Tibial artery (tissue), 4 donors: ENCODE measurements at regions not wholly inside any gene's neighbourhood (a gene's known extent, or its start where the extent isn't known, plus 50 kb on each side); places are given as distances from the start of the nearest gene placed in this dataset.

ENCODE experiments used
- DNase-seq, 2 donors: peaks; one replicate each; pipeline ENCODE4 v3.0.0-alpha.2; 2019
- H3K27ac ChIP-seq, 2 donors: fragments of 200-600 bp; sonication (generic) in 1 of 2; 1 replicate in 1 of 2; 2 replicates in 1 of 2; pipeline ENCODE4 v1.5.1; 2018 to 2019; ENCODE audit warnings: mild to moderate bottlenecking in 1 of 2
- H3K27me3 ChIP-seq, 2 donors: fragments of 200-600 bp; sonication (generic) in 1 of 2; one replicate each; pipeline versions ENCODE4 v1.5.1 to v1.6.0; 2016 to 2019
- H3K36me3 ChIP-seq, 3 donors: fragments of 200-600 bp; sonication (generic) in 2 of 3; one replicate each; pipeline ENCODE4 v1.5.1; 2016 to 2019; ENCODE audit warnings: mild to moderate bottlenecking in 2 of 3
- H3K4me1 ChIP-seq, 4 donors: fragments of 200-600 bp; sonication (generic) in 2 of 4; 1 replicate in 3 of 4; 2 replicates in 1 of 4; pipeline ENCODE4 v1.5.1; 2016 to 2019
- H3K4me3 ChIP-seq, 2 donors: fragments of 200-600 bp; sonication (generic) in 1 of 2; 1 replicate in 1 of 2; 2 replicates in 1 of 2; pipeline ENCODE4 v1.5.1; 2018 to 2019; ENCODE audit warnings: mild to moderate bottlenecking in 2 of 2
- H3K9me3 ChIP-seq, 3 donors: fragments of 200-600 bp; sonication (generic) in 1 of 3; one replicate each; pipeline ENCODE4 v1.5.1; 2016 to 2019
- CTCF ChIP-seq, 2 experiments: fragments of 200-600 bp in 1 of 2; fragments of 450-650 bp in 1 of 2; IDR thresholded peaks; one replicate each; pipeline ENCODE4 v1.5.1; 2017 to 2019; ENCODE audit warnings: antibody characterized with exemption in 2 of 2, mild to moderate bottlenecking in 1 of 2, moderate library complexity in 1 of 2
- intact Hi-C: fragments of 100-400 bp; cut with DNase I; formaldehyde crosslinking; loops from one replicate; pipeline ENCODE4 v1.15.0; 2023; ENCODE audit warnings: low total_unique reads

GRCh38 chr7:47185839-47186238 is 396.1 kb downstream of the TNS3 start:
- H3K27me3 ChIP-seq = peaks cover 0 to 6% of the 10 kb centered on the region in 2 donors
- H3K27ac ChIP-seq = peak overlapping the region; percentile 69 to 72
- intact Hi-C loops = no loop called here
- no peak overlapping the region for H3K4me3 ChIP-seq
- H3K9me3 ChIP-seq = no peaks in the 10 kb centered on the region
- DNase-seq = no peak
- TF ChIP-seq CTCF (IDR thresholded peaks at IDR 0.05) = no peak
- peaks cover 0 to 56% (median 51%) of the 10 kb centered on the region in 4 donors for H3K4me1 ChIP-seq
- no peaks in the 10 kb centered on the region for H3K36me3 ChIP-seq

DNA sequence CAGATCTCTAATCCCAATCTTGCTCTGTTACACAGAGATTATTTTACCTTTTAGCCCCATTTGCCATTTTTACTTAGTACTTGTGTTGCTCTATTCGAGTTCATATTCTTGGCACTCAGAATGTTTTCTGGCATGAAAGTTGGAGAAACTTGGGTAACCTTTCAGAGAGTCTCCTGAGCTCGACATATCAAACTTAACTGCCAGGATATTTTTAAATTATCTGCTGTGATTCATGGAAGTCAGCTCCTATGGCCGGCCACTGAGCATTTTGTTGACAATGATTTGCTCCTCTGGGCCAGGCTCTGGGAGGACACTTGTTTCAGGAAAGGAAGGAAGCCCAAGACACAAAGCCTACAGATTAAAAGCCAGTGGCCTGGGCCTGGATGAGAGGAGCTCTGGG is 396.7 kb downstream of the TNS3 start:
- Histone ChIP-seq H3K4me3 (no peak overlapping the region), H3K36me3 (no peaks in the 10 kb centered on the region), H3K9me3 (no peaks in the 10 kb centered on the region), H3K27me3 (peaks cover 0 to 3% of the 10 kb centered on the region in 2 donors), H3K27ac (peak overlapping the region; percentile 69 to 72), H3K4me1 (peaks cover 0 to 61% (median 56%) of the 10 kb centered on the region in 4 donors)
- peak in 1 of 2 donors; percentile 37 for DNase-seq
- TF ChIP-seq CTCF (IDR thresholded peaks at IDR 0.05) = no peak
- intact Hi-C loops = no loop called here

- TF ChIP-seq CTCF (IDR thresholded peaks at IDR 0.05) = no peak
- Histone ChIP-seq H3K4me1 (peaks cover 0 to 61% (median 56%) of the 10 kb centered on the region in 4 donors), H3K9me3 (no peaks in the 10 kb centered on the region), H3K27me3 (no peaks in the 10 kb centered on the region), H3K36me3 (no peaks in the 10 kb centered on the region), H3K27ac (peak overlapping the region; percentile 30 to 69), H3K4me3 (no peak overlapping the region)
- intact Hi-C loops = loop anchor here (5.0 kb wide), 2 partner anchors 63 to 1267 kb away; no protein-coding TSS in a partner anchor
- DNase-seq = no peak
Measured at GRCh38 chr7:47183862-47184590, 397.9 kb downstream of the TNS3 start.

DNA sequence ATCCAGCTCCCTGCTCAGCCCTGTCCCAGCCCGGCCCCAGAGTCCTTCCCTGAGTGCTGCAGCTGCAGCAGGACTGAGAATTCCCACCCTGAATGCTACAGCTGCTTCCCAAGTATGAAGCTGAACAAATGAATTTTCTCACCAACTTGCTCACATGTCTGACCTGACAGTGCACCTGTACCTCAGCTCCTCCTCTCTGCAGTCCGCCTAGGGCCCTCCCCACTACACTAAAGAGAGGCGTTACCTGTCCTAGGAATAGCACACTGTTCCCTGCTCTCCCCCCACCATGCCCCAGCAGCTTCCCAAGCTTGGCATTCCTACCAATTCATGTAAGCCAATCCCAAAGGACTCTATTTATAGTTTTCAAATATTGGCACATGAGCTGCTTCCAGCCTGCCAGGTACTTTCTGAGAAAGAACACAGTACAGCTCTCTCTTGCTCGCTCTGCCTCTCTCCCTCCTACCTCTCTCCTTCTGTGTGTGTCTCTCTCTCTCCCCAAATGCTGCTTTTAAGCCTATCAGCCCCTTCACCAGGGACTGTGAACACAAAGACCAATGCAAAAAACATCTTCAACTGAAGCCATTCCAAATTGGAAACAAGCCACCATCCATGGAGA is 400.1 kb downstream of the TNS3 start:
- Histone ChIP-seq H3K27ac (peak overlapping the region; percentile 31 to 39), H3K27me3 (no peaks in the 10 kb centered on the region), H3K9me3 (no peaks in the 10 kb centered on the region), H3K4me1 (peaks cover 0 to 61% (median 56%) of the 10 kb centered on the region in 4 donors), H3K36me3 (no peaks in the 10 kb centered on the region), H3K4me3 (no peak overlapping the region)
- TF ChIP-seq CTCF (IDR thresholded peaks at IDR 0.05) = no peak
- intact Hi-C loops = loop anchor here (5.0 kb wide), 2 partner anchors 65 to 1265 kb away; no protein-coding TSS in a partner anchor
- DNase-seq = peak in 1 of 2 donors; percentile 70

DNA sequence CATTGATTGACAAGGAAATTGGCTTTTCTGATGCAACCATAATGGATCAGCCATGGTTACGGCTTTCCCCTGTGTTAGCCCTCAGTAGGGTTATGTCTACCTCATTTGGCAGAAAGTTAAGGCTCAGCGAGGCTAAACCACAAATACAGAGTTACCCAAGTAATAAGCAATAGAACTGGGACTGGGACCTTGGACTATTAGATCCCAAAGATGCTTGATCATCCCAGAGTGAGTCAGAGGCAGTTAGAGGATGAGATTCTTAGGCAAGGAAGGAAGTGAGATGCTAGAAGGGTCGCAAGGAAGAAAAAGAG is 401.4 kb downstream of the TNS3 start:
- Histone ChIP-seq H3K4me3 (no peak overlapping the region), H3K9me3 (no peaks in the 10 kb centered on the region), H3K4me1 (peaks cover 0 to 51% (median 50%) of the 10 kb centered on the region in 4 donors), H3K36me3 (no peaks in the 10 kb centered on the region), H3K27me3 (no peaks in the 10 kb centered on the region), H3K27ac (no peak overlapping the region)
- no peak for TF ChIP-seq CTCF (IDR thresholded peaks at IDR 0.05)
- DNase-seq = no peak
- intact Hi-C loops = loop anchor here (5.0 kb wide), 2 partner anchors 67 to 1263 kb away; no protein-coding TSS in a partner anchor
